Keratinocyte (primary cell): ENCODE measurements at regions not wholly inside any gene's neighbourhood (a gene's known extent, or its start where the extent isn't known, plus 50 kb on each side); places are given as distances from the start of the nearest gene placed in this dataset.

ENCODE experiments used
- DNase-seq: peaks from one replicate; pipeline ENCODE4 v3.0.0-alpha.2; 2011; ENCODE audit warnings: low read depth, missing footprints, low spot score
- FAIRE-seq: peaks from 2 replicates; lab custom pipeline; 2011; peaks lifted over from hg19 to GRCh38; lab: Jason Lieb, UNC
- H2AFZ ChIP-seq: 2 replicates; pipeline ENCODE4 v1.6.0; 2012; ENCODE audit warnings: low read length, control low read depth, inconsistent platforms; ENCODE audit not compliant: control insufficient read depth
- H3K27ac ChIP-seq: 2 replicates; pipeline ENCODE4 v1.5.1; 2011; ENCODE audit warnings: low read length; ENCODE audit not compliant: control insufficient read depth, insufficient read depth
- H3K27me3 ChIP-seq: 3 replicates; pipeline ENCODE4 v1.6.0; 2011; ENCODE audit warnings: low read length; ENCODE audit not compliant: control insufficient read depth, insufficient read depth; ENCODE audit errors: extremely low read depth
- H3K36me3 ChIP-seq, 2 experiments: 2 replicates in 1 of 2; 3 replicates in 1 of 2; pipeline ENCODE4 v1.5.1; 2011; ENCODE audit warnings: low read length in 2 of 2, mild to moderate bottlenecking in 1 of 2; ENCODE audit not compliant: control insufficient read depth in 2 of 2, insufficient read depth in 2 of 2; ENCODE audit errors: extremely low read depth in 1 of 2
- H3K4me1 ChIP-seq: 3 replicates; pipeline ENCODE4 v1.5.1; 2011; ENCODE audit warnings: low read length; ENCODE audit not compliant: control insufficient read depth, insufficient read depth; ENCODE audit errors: extremely low read depth
- H3K4me2 ChIP-seq: 3 replicates; pipeline ENCODE4 v1.6.0; 2011; ENCODE audit warnings: low read depth, low read length; ENCODE audit not compliant: control insufficient read depth, insufficient read depth; ENCODE audit errors: extremely low read depth
- H3K4me3 ChIP-seq, 3 experiments: fragments of 200-600 bp in 1 of 3; sonication (generic) in 1 of 3; 2 replicates in 2 of 3; 3 replicates in 1 of 3; pipeline ENCODE4 v1.5.1; 2011 to 2016; ENCODE audit warnings: low read length in 3 of 3, mild to moderate bottlenecking in 3 of 3, control low read depth in 2 of 3, inconsistent platforms in 1 of 3, low read depth in 1 of 3, mixed read lengths in 1 of 3, mixed run types in 1 of 3, moderate library complexity in 1 of 3; ENCODE audit not compliant: control insufficient read depth in 2 of 3, insufficient read depth in 2 of 3; ENCODE audit errors: extremely low read depth in 1 of 3
- H3K79me2 ChIP-seq: 2 replicates; pipeline ENCODE4 v1.6.0; 2012; ENCODE audit warnings: low read length; ENCODE audit not compliant: control insufficient read depth, insufficient read depth
- H3K9ac ChIP-seq: 3 replicates; pipeline ENCODE4 v1.6.0; 2011; ENCODE audit warnings: low read length; ENCODE audit not compliant: control insufficient read depth, insufficient read depth; ENCODE audit errors: extremely low read depth
- H3K9me1 ChIP-seq: 3 replicates; pipeline ENCODE4 v1.6.0; 2011; ENCODE audit warnings: low read length; ENCODE audit not compliant: control insufficient read depth, insufficient read depth; ENCODE audit errors: extremely low read depth
- H3K9me3 ChIP-seq: 2 replicates; pipeline ENCODE4 v1.5.1; 2012; ENCODE audit warnings: low read depth, low read length; ENCODE audit not compliant: control insufficient read depth
- H4K20me1 ChIP-seq: 3 replicates; pipeline ENCODE4 v1.6.0; 2011; ENCODE audit warnings: low read length; ENCODE audit not compliant: control insufficient read depth, insufficient read depth; ENCODE audit errors: extremely low read depth
- EZH2 ChIP-seq: IDR thresholded peaks from one replicate; pipeline ENCODE4 v1.6.1; 2012; ENCODE audit warnings: inconsistent platforms, mild to moderate bottlenecking, low read length, moderate library complexity
- dilution Hi-C: fragments of 300-500 bp; cut with MboI; formaldehyde crosslinking; loops from one replicate; pipeline ENCODE4 v1.7.0; 2020; ENCODE audit warnings: low sequenced_read_pairs; ENCODE audit not compliant: extremely low pct_ligation_motif_present
- TF ChIP-seq, protein P1 (sequence below), 3 experiments: IDR thresholded peaks in 1 of 3; conservative IDR thresholded peaks in 1 of 3; optimal IDR thresholded peaks in 1 of 3; 2 replicates in 2 of 3; 3 replicates in 1 of 3; pipeline versions ENCODE3 to v1.5.1; 2011; ENCODE audit warnings: low read length in 3 of 3, mild to moderate bottlenecking in 3 of 3, moderate library complexity in 2 of 3, control low read depth in 1 of 3, inconsistent platforms in 1 of 3; ENCODE audit not compliant: insufficient read depth in 2 of 3; ENCODE audit errors: extremely low read depth in 1 of 3

DNA sequence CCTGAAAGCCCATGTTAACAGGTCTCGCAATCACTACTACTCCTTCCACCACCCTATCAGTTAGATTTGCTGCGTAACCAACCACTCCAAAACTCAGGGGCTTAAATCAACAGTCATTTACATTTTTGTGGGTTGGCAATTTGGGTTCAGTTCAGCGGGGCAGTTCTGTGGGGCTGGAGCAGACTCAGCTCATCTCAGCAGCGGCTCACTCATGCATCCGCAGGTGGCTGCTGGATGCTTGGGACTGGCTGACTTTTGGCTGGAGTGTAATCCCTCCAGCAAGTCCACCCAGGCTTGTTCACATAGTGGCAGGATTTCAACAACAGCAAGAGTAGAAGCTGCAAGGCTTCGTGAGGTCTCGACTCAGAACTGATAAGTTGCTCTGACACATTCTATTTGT is 79.2 kb downstream of the NEUROD6 start:
- Histone ChIP-seq H3K4me2 (no peak overlapping the region), H3K27ac (no peak overlapping the region), H3K9me1 (no peaks in the 10 kb centered on the region), H3K79me2 (no peaks in the 10 kb centered on the region), H2AFZ (no peak overlapping the region), H4K20me1 (no peaks in the 10 kb centered on the region), H3K9ac (no peak overlapping the region), H3K36me3 (no peaks in the 10 kb centered on the region), H3K27me3 (no peaks in the 10 kb centered on the region), H3K4me1 (peaks cover 10% of the 10 kb centered on the region), H3K4me3 (no peak overlapping the region), H3K9me3 (no peaks in the 10 kb centered on the region)
- FAIRE-seq (no peak), DNase-seq (no peak)
- TF ChIP-seq EZH2, result no peak
- TF ChIP-seq, protein P1, sequence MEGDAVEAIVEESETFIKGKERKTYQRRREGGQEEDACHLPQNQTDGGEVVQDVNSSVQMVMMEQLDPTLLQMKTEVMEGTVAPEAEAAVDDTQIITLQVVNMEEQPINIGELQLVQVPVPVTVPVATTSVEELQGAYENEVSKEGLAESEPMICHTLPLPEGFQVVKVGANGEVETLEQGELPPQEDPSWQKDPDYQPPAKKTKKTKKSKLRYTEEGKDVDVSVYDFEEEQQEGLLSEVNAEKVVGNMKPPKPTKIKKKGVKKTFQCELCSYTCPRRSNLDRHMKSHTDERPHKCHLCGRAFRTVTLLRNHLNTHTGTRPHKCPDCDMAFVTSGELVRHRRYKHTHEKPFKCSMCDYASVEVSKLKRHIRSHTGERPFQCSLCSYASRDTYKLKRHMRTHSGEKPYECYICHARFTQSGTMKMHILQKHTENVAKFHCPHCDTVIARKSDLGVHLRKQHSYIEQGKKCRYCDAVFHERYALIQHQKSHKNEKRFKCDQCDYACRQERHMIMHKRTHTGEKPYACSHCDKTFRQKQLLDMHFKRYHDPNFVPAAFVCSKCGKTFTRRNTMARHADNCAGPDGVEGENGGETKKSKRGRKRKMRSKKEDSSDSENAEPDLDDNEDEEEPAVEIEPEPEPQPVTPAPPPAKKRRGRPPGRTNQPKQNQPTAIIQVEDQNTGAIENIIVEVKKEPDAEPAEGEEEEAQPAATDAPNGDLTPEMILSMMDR (optimal IDR thresholded peaks at IDR 0.05 in 1 of 3, IDR thresholded peaks at IDR 0.05 in 1 of 3, conservative IDR thresholded peaks at IDR 0.05 in 1 of 3; ENCODE audit: extremely low read depth in 1 of 3, insufficient read depth in 2 of 3, low read length in 3 of 3), result no peak
- dilution Hi-C loops, result no loop called here

DNA sequence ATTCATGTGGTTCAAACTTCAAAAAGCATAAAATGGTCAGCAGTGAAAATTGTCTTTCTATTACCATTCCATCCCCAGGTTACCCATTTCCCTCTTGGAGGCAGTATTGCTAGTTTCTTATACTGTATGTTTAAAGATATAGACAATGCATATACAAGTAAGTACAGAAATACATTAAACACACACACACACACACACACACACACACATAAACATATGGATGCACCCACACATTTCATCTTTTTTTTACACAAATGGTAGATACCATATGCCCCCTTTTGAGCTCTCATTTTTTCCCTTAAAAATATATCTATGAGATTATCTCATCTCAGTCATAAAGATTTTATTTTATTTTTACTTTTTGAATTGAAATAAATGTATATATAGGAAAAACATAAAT is 79.7 kb downstream of the NEUROD6 start:
- Histone ChIP-seq H3K27me3 (no peaks in the 10 kb centered on the region), H2AFZ (no peak overlapping the region), H3K4me3 (no peak overlapping the region), H3K9me1 (no peaks in the 10 kb centered on the region), H3K36me3 (no peaks in the 10 kb centered on the region), H3K79me2 (no peaks in the 10 kb centered on the region), H3K4me2 (no peak overlapping the region), H3K9ac (no peak overlapping the region), H3K27ac (no peak overlapping the region), H3K9me3 (no peaks in the 10 kb centered on the region), H3K4me1 (peaks cover 10% of the 10 kb centered on the region), H4K20me1 (no peaks in the 10 kb centered on the region)
- FAIRE-seq, result no peak
- dilution Hi-C loops, result no loop called here
- TF ChIP-seq, protein P1 (optimal IDR thresholded peaks at IDR 0.05 in 1 of 3, IDR thresholded peaks at IDR 0.05 in 1 of 3, conservative IDR thresholded peaks at IDR 0.05 in 1 of 3; ENCODE audit: extremely low read depth in 1 of 3, insufficient read depth in 2 of 3, low read length in 3 of 3), result no peak
- TF ChIP-seq EZH2, result no peak
- DNase-seq, result no peak
